ENCODE measurements at regions not wholly inside any gene's neighbourhood (a gene's known extent, or its start where the extent isn't known, plus 50 kb on each side); places are given as distances from the start of the nearest gene placed in this dataset.

DNA sequence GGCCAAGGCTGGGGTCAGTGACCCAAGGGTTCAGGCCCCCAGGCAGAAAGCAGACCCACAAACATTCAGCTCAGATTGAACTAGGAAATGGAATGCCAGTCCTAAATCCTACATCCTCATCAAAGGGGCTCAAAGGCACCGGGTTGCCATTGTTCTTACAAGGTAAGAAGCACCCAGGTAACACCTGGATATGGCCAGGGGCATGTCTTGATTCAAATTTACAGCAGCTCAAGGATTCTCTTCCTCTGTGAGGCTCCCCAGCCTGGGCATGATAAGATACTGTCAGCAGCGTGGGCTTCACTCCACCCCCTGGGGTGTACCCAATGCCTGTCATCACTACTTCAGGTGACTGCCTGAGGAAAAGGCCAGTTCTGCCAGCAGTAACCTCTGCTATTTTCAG is 92.1 kb upstream of the FSTL4 start:
- no peak overlapping the region for H3K4me2 ChIP-seq (ENCODE audit: control insufficient read depth, insufficient read depth)
- H3K27me3 ChIP-seq (replicated peaks in 1 of 2; ENCODE audit: control insufficient read depth in 2 of 2, insufficient read depth in 2 of 2, low read length in 1 of 2), result no peaks in the 10 kb centered on the region; a peak in 1 of 4 replicates
- H3K9me3 ChIP-seq (replicated peaks; ENCODE audit: control insufficient read depth, insufficient read depth, low read length), result no peaks in the 10 kb centered on the region
- ATAC-seq (no peak), DNase-seq (ENCODE audit: low read depth, low spot score) (no peak), FAIRE-seq (no peak)
- H3K4me1 ChIP-seq (ENCODE audit: control insufficient read depth, insufficient read depth, low read length), result no peaks in the 10 kb centered on the region
- no peaks in the 10 kb centered on the region; the same call in 1 of the 2 replicates for H4K20me1 ChIP-seq (ENCODE audit: control insufficient read depth, insufficient read depth)
- ChIA-PET CTCF (no interaction called here), POLR2A (no interaction called here), SMC1A (ENCODE audit: uncharacterized antibody, unreplicated experiment) (interaction anchor here (1.4 kb wide), 1 partner anchor 12 kb away, joined by 4 read pairs; no protein-coding TSS in a partner anchor), RAD21 (ENCODE audit: unreplicated experiment) (interaction anchor here (0.6 kb wide), 1 partner anchor 633 kb away, joined by 3 read pairs; no protein-coding TSS in a partner anchor)
- H3K79me2 ChIP-seq (ENCODE audit: control insufficient read depth, insufficient read depth, low read length), result no peaks in the 10 kb centered on the region
- in situ Hi-C loops (cut with MboI), result no loop called here
- H2AFZ ChIP-seq (ENCODE audit: control insufficient read depth, low read depth, low read length), result no peak overlapping the region
- no peak overlapping the region for H3K27ac ChIP-seq (ENCODE audit: control insufficient read depth, insufficient read depth)
- H3K4me3 ChIP-seq, result no peak overlapping the region
- BruUV-seq (replicated peaks), result no TSS peak
- WGBS (ENCODE audit: insufficient coverage, insufficient replicate concordance, low lambda C conversion rate, missing lambda C conversion rate), result 22% methylated on average over 2 of the region's 2 CpGs
- intact Hi-C loops (cut with micrococcal nuclease; ENCODE audit: unreplicated experiment), result no loop called here
- H3K9ac ChIP-seq (ENCODE audit: control insufficient read depth, insufficient read depth, low read length), result no peak overlapping the region
- no peaks in the 10 kb centered on the region for H3K36me3 ChIP-seq (ENCODE audit: control insufficient read depth in 2 of 2, insufficient read depth in 2 of 2, low read length in 1 of 2)
- TF ChIP-seq STAT3 (IDR thresholded peaks at IDR 0.05; ENCODE audit: low read depth, low read length) (no peak), NR2C2 (IDR thresholded peaks at IDR 0.05; ENCODE audit: borderline replicate concordance, control insufficient read depth, insufficient read length, low read depth) (no peak), IKZF1 (conservative IDR thresholded peaks at IDR 0.05) (no peak), TBL1XR1 (IDR thresholded peaks at IDR 0.05; ENCODE audit: low read depth, low read length) (no peak), BRCA1 (IDR thresholded peaks at IDR 0.05; ENCODE audit: low read depth, low read length) (no peak)
- TF ChIP-seq, protein P1, sequence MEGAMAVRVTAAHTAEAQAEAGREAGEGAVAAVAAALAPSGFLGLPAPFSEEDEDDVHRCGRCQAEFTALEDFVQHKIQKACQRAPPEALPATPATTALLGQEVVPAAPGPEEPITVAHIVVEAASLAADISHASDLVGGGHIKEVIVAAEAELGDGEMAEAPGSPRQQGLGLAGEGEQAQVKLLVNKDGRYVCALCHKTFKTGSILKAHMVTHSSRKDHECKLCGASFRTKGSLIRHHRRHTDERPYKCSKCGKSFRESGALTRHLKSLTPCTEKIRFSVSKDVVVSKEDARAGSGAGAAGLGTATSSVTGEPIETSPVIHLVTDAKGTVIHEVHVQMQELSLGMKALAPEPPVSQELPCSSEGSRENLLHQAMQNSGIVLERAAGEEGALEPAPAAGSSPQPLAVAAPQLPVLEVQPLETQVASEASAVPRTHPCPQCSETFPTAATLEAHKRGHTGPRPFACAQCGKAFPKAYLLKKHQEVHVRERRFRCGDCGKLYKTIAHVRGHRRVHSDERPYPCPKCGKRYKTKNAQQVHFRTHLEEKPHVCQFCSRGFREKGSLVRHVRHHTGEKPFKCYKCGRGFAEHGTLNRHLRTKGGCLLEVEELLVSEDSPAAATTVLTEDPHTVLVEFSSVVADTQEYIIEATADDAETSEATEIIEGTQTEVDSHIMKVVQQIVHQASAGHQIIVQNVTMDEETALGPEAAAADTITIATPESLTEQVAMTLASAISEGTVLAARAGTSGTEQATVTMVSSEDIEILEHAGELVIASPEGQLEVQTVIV (IDR thresholded peaks at IDR 0.05; ENCODE audit: borderline replicate concordance, partially characterized antibody), result no peak
